Tibial nerve (tissue), 4 donors: ENCODE measurements at regions not wholly inside any gene's neighbourhood (a gene's known extent, or its start where the extent isn't known, plus 50 kb on each side); places are given as distances from the start of the nearest gene placed in this dataset.

Experiments
- CTCF ChIP-seq, 5 experiments: fragments of 200-600 bp in 3 of 5; fragments of 450-650 bp in 2 of 5; sonication (generic) in 3 of 5; IDR thresholded peaks; one replicate each; pipeline ENCODE4 v1.5.1; 2016 to 2019; ENCODE audit warnings: antibody characterized with exemption in 5 of 5, mild to moderate bottlenecking in 3 of 5, moderate library complexity in 2 of 5
- EP300 ChIP-seq, 2 donors: sonication (generic); formaldehyde crosslinking; IDR thresholded peaks; one replicate each; pipeline ENCODE4 v1.6.1; 2017; ENCODE audit warnings: antibody characterized with exemption in 2 of 2, mild to moderate bottlenecking in 1 of 2
- POLR2A ChIP-seq, 2 donors: fragments of 450-650 bp; IDR thresholded peaks; one replicate each; pipeline ENCODE4 v1.6.1; 2017; ENCODE audit warnings: antibody characterized with exemption in 2 of 2, mild to moderate bottlenecking in 2 of 2, moderate library complexity in 2 of 2

GRCh38 chr1:99533909-99534637 lies 111.8 kb upstream of the PALMD start:
- TF ChIP-seq CTCF (IDR thresholded peaks at IDR 0.05) (no peak), EP300 (IDR thresholded peaks at IDR 0.05) (no peak), POLR2A (IDR thresholded peaks at IDR 0.05) (no peak)
